NCI-H345 treated with DMSO at 0.1 percent for 48 hours (cell line): ENCODE measurements at regions not wholly inside any gene's neighbourhood (a gene's known extent, or its start where the extent isn't known, plus 50 kb on each side); places are given as distances from the start of the nearest gene placed in this dataset.

ENCODE experiments used
- DNase-seq: peaks from one replicate; lab custom pipeline; 2025; ENCODE audit not compliant: unreplicated experiment; lab: John Stamatoyannopoulos, UW

- no peak for DNase-seq
Measured at GRCh38 chr10:128981881-128982615, 485.0 kb upstream of the MGMT start.

- DNase-seq: no peak
Measured at GRCh38 chr10:128982616-128982915, 484.5 kb upstream of the MGMT start.

DNA sequence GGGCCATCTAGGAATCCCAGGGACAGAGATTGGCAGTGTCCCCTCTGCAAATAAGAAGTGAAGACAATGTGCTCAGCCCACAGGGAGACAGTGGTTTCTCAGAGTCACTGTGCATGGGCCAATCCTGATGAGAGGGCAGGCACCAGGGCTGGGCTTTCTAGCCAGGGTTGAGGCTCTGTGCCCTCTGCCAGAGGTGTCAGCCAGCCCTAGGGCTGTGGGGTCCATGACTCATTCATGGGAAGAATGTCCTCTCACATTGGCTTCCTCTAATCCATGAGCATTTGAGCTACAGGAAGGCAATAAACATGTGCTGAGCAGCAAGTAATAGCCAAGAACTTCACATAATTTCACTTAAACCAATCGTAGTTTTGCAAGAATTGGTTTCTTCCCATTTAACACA, 482.0 kb upstream of the MGMT start:
- DNase-seq: no peak

DNA sequence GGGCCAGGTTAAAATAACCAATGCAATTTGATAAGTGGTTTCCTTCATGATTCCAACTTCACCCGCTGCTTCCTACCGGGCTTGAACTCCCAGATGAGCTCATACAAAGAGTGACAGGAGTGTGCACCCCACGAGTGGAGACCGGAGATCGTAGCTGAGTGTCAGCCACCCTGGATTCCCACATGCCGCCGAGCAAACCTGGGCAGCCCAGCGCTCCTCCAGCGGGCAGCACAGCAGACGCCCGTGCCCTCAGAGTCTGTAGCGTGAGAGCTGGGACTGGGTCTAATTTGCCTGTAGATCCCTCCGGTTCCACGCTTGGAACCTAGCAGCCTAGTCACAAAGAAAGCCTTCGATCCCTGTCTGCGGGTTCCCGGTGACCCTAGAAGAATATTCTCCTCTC, 476.1 kb upstream of the MGMT start:
- no peak for DNase-seq

DNA sequence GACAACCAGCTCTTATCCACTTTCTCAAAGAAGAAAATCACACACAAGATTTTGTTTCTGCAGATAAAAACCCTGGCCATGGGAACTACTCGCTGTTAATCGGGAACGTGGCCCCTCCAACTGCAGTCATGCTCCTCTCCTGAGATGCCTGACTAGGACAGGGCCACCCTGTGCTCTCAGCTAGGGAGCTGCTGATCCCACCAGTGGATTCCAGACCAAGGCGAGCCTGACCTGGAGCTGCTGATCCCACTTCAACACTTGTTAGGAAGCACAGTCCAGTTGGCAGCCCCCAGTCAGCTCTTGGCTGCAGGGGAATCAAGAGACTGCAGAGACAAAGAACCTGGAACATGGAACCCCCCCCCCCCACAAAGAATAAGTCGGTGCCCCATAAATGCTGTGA, 474.3 kb upstream of the MGMT start:
- no peak for DNase-seq

- no peak for DNase-seq
Measured at GRCh38 chr10:128993443-128993842, 473.6 kb upstream of the MGMT start.

DNA sequence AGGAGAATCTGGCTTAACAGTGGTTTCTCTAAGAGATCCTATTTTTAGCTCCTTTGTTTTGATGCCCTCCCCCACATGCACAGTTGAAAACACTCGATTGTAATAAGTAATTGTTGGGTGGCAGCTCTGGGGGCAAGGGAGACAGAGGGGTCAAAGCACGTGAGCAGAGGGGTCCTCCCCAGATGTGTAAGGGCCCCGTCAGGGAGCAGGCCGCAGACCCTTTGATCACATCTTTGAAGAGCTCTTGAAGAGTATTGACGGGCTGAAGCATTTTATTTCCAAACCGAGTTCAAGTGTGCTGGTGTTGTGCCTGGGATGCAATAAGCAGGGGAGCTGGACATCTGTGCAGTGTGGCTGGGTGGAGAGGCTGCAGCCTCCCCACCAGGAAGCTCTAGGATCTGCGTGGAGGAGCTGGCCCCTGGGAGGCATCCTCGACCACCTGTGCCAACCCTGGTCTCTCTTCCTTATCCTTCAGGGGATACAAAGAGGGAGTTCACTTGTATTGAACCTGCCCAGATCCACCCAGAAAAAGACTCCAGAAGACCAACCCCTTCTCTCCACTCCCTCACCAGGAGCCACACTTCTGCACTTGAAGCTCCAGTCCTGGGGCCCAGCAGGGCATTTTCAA, 473.0 kb upstream of the MGMT start:
- no peak for DNase-seq

- no peak for DNase-seq
Measured at GRCh38 chr10:128994598-128995143, 472.4 kb upstream of the MGMT start.

- no peak for DNase-seq
Measured at GRCh38 chr10:128995676-128996075, 471.4 kb upstream of the MGMT start.

DNA sequence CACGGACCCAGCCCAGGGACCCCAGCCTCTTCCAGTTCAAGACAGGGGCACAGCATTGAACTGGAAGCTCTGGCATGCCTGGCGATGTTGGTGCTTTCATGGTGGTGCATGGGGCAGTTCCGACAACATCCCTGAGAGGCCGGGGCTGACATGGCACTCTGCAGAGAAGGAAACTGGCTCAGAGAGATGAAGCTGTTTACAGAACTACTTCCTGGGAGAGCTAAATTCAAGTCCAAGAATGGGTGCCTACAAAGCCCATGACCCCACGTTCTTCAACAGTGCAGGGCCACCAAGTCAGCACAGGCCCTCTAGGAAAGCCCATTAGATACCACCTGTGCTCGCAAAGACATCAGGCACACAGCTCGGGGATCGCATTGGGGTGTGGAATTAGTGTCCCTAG, 470.9 kb upstream of the MGMT start:
- DNase-seq: no peak

DNA sequence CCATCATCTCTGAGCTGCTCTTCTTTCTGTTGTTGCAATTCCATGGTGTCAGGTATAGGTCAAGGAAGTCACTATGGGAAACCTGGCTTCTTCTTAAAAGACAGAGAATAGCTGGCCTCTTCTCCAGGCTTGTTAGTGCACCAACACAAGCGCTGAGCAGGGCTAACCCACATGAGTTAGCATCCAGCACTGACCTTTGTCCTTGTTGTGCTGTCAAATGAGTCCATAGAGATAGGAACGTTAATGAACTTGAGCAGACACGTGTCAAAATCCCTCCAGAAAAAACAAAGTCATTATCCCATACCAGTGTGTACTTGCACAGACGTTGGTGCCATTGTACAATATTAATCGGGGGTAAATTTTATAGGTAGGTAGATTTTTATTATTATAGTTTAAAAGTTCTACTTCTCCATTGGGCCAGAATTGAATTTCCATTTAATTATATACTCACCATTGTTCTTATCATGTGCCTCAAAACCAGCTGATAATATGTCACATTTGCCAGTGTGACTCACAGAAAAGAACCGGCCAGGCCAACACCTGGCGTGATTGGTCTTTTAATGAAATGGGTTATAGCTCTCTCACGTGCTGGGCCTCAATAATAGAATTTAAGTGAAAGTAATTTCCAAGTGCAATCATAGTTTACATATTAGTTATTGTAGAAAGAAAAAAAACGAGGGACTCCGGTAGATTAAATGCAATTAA, 468.8 kb upstream of the MGMT start:
- no peak for DNase-seq

DNA sequence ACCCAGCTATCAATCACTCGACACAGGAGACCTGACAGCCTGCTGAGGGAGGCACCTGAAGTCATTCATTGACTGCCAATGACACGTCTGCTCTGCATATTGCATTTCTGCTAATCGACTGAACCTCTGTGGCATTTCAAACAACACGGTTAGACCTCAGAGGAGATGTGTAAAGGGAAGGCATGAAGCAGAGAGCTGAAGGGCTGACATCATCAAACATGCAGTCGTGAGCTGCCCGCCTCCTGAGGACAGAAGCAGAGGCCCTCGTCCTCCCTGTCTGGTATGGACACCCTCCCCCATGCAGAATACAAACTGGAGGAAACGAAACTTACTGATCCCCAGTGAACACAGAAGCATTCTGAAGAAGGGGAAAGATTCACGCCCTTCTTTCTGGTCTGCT, 462.6 kb upstream of the MGMT start:
- DNase-seq: no peak

GRCh38 chr10:129005080-129005479, 462.0 kb upstream of the MGMT start:
- DNase-seq: no peak

DNA sequence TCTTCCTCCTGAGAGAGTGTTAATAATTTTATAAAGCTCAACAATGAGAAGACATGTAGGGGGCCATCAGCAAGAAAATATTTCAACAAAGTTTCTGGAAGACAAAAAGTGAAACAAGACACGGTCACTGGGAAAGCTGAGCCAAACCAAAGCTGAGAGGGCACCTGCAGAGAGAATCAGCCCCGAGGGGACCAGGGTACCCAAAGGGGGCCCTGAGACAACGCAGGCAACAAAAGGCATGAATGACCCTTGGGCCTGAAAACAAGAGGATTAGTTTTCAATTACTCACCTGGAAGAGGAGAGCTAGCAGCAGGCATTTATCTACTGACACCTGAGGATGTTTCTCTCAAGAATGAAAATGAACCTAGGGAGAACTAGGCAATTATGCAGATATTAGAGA, 461.2 kb upstream of the MGMT start:
- no peak for DNase-seq

DNA sequence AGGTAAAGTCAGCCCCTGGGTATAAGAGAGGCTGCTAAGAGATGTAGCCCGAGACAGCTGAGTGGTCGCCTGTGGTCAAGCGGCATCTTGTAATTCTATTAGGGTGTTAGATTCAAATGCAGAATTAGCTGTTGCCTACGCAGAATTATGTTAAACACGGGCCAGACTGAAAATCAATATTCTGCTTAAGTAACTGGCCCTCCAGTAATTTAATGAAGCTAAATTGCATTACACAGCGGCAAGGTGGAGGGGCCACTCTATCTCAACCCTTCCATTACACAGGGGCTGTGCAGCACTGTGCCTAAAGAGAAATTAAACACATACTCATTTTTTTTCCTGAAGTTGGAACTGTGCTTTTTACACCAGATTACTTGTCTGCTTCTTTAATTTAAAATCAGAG, 448.5 kb upstream of the MGMT start:
- DNase-seq: no peak

- DNase-seq: no peak
Measured at GRCh38 chr10:129020651-129021330, 446.2 kb upstream of the MGMT start.

DNA sequence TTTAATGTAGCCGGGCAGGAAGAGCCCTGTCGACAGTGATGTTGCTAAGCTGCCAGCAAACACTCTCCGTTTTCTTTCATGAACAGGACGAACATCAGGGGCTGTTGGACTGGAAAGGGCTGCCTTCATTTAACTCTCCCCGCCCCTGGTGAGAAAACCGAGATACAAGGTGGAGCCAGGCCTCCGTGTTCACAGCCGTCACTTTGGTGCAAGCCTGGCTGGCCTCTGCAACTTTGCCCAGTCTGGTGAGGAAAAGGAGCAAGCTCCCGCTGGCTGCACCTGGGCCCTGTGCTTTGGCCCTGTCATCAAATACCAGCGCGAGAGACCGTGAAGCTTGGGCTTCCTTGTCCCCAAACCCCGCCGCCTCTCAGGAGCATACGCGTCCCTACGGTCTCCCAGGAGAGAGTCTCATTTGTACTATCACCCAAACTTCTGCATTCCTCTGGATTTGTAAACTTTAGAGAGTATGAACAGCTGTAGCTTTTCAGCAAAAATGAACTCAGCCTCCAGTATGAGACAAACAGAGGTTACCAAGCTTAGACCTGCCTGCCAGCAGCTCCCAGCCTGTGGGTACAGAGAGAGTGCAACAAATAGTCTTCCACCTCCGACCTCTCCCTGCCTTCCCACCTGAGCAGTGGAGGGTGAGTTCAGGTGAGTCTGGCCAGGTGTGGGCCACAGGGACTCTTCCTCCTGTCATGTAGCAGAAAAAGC, 445.3 kb upstream of the MGMT start:
- no peak for DNase-seq

- no peak for DNase-seq
Measured at GRCh38 chr10:129023082-129023481, 444.0 kb upstream of the MGMT start.

DNA sequence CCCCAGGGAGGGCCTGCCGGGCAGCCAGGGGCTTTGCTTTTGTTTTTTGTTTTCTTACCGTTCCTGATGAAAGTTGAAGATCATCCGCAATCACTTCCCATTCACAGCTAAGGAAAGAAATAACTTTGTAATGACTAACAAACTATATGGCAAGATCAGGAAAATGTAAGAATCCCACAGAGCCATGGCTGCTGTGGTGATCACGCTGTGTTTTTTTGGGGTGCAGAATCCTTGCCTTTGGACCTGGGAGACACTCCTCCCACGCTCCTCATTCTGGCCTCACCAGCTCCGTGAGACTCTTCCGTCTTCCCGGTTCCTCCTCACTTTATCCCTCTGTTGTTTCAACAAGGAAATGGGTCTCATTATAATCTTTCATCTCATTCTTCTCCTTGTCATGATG, 443.0 kb upstream of the MGMT start:
- no peak for DNase-seq

GRCh38 chr10:129025787-129026186, 441.3 kb upstream of the MGMT start:
- DNase-seq: no peak

GRCh38 chr10:129027906-129028305, 439.1 kb upstream of the MGMT start:
- no peak for DNase-seq
